DOHH2 (cell line): ENCODE measurements at regions not wholly inside any gene's neighbourhood (a gene's known extent, or its start where the extent isn't known, plus 50 kb on each side); places are given as distances from the start of the nearest gene placed in this dataset.

Source experiments
- H3F3A ChIP-seq: fragments of 200-600 bp; sonication (generic), shearing (Covaris generic); 2 replicates; pipeline ENCODE4 v1.6.0; 2016; ENCODE audit warnings: antibody characterized with exemption, mild to moderate bottlenecking; ENCODE audit not compliant: control insufficient read depth, insufficient read depth
- H3K27ac ChIP-seq: fragments of 200-600 bp; sonication (generic); 2 replicates; pipeline ENCODE4 v1.5.1; 2014; ENCODE audit warnings: low read depth, mild to moderate bottlenecking, low read length, moderate library complexity
- H3K27me3 ChIP-seq: fragments of 200-600 bp; sonication (generic); 2 replicates; pipeline ENCODE4 v1.6.1; 2014; ENCODE audit warnings: mild to moderate bottlenecking, low read length, mixed read lengths; ENCODE audit not compliant: control insufficient read depth
- H3K36me3 ChIP-seq: fragments of 200-600 bp; sonication (generic); 2 replicates; pipeline ENCODE4 v1.6.1; 2014; ENCODE audit warnings: mild to moderate bottlenecking, low read length, moderate library complexity, mixed read lengths; ENCODE audit not compliant: control insufficient read depth
- H3K4me1 ChIP-seq: fragments of 200-600 bp; sonication (generic); 2 replicates; pipeline ENCODE4 v1.6.1; 2014; ENCODE audit warnings: mild to moderate bottlenecking, low read length, mixed read lengths; ENCODE audit not compliant: control insufficient read depth
- H3K4me2 ChIP-seq: fragments of 200-600 bp; sonication (generic); 2 replicates; pipeline ENCODE4 v1.6.0; 2014; ENCODE audit warnings: mild to moderate bottlenecking, low read length, moderate library complexity
- H3K4me3 ChIP-seq: fragments of 200-600 bp; sonication (generic); 2 replicates; pipeline ENCODE4 v1.5.1; 2014; ENCODE audit warnings: mild to moderate bottlenecking, low read length, mixed read lengths
- H3K79me2 ChIP-seq: fragments of 200-600 bp; sonication (generic); 2 replicates; pipeline ENCODE4 v1.6.1; 2014; ENCODE audit warnings: mild to moderate bottlenecking, low read length, mixed read lengths; ENCODE audit not compliant: control insufficient read depth
- H3K9me2 ChIP-seq: fragments of 200-600 bp; sonication (generic); replicated peaks from 2 replicates; pipeline ENCODE4 v1.6.1; 2014; ENCODE audit warnings: mild to moderate bottlenecking, low read length, mixed read lengths; ENCODE audit not compliant: control insufficient read depth
- H3K9me3 ChIP-seq: fragments of 200-600 bp; sonication (generic); 2 replicates; pipeline ENCODE4 v1.6.1; 2014; ENCODE audit warnings: antibody characterized with exemption, low read length, mixed read lengths; ENCODE audit not compliant: control insufficient read depth, insufficient read depth
- H4K20me1 ChIP-seq: fragments of 200-600 bp; sonication (generic); 2 replicates; pipeline ENCODE4 v1.6.0; 2014; ENCODE audit warnings: low read depth, mild to moderate bottlenecking, antibody characterized with exemption, low read length, moderate library complexity; ENCODE audit not compliant: control insufficient read depth, insufficient read depth
- CTCF ChIP-seq: fragments of 200-600 bp; sonication (generic); IDR thresholded peaks from one replicate; pipeline ENCODE4 v1.5.1; 2014; ENCODE audit warnings: antibody characterized with exemption, mild to moderate bottlenecking, low read depth, low read length; ENCODE audit not compliant: poor library complexity, severe bottlenecking
- EZH2phosphoT487 ChIP-seq: fragments of 200-600 bp; sonication (generic); IDR thresholded peaks from 2 replicates; pipeline ENCODE4 v1.6.1; 2017; ENCODE audit warnings: borderline replicate concordance, mild to moderate bottlenecking, antibody characterized with exemption, low read length, moderate library complexity, mixed read lengths

- H3K4me2 ChIP-seq: no peak overlapping the region
- no peaks in the 10 kb centered on the region for H3K79me2 ChIP-seq
- H3K27ac ChIP-seq: no peak overlapping the region
- H4K20me1 ChIP-seq: no peaks in the 10 kb centered on the region
- H3K9me3 ChIP-seq: no peaks in the 10 kb centered on the region
- no peaks in the 10 kb centered on the region for H3K9me2 ChIP-seq
- H3K27me3 ChIP-seq: no peaks in the 10 kb centered on the region
- no peaks in the 10 kb centered on the region for H3K36me3 ChIP-seq
- no peaks in the 10 kb centered on the region for H3K4me1 ChIP-seq
- no peak overlapping the region for H3K4me3 ChIP-seq
- TF ChIP-seq EZH2phosphoT487 (no peak), CTCF (no peak)
- no peaks in the 10 kb centered on the region for H3F3A ChIP-seq
These were observed 117.9 kb upstream of the CFAP20DC start for GRCh38 chr3:59167756-59168155.

GRCh38 chr3:59163953-59164352, 114.1 kb upstream of the CFAP20DC start:
- no peak for TF ChIP-seq CTCF
- TF ChIP-seq EZH2phosphoT487: no peak
- H3K27me3 ChIP-seq: no peaks in the 10 kb centered on the region
- no peaks in the 10 kb centered on the region for H3F3A ChIP-seq
- H3K4me2 ChIP-seq: no peak overlapping the region
- no peaks in the 10 kb centered on the region for H3K79me2 ChIP-seq
- no peak overlapping the region for H3K27ac ChIP-seq
- no peaks in the 10 kb centered on the region for H3K9me2 ChIP-seq
- no peaks in the 10 kb centered on the region for H3K36me3 ChIP-seq
- no peaks in the 10 kb centered on the region for H4K20me1 ChIP-seq
- no peaks in the 10 kb centered on the region for H3K4me1 ChIP-seq
- H3K4me3 ChIP-seq: no peak overlapping the region
- no peaks in the 10 kb centered on the region for H3K9me3 ChIP-seq

- TF ChIP-seq EZH2phosphoT487 (no peak), CTCF (no peak)
- Histone ChIP-seq H3K79me2 (no peaks in the 10 kb centered on the region), H3K4me3 (no peak overlapping the region), H3F3A (no peaks in the 10 kb centered on the region), H3K9me3 (no peaks in the 10 kb centered on the region), H3K4me2 (no peak overlapping the region), H3K36me3 (no peaks in the 10 kb centered on the region), H4K20me1 (no peaks in the 10 kb centered on the region), H3K27me3 (no peaks in the 10 kb centered on the region), H3K4me1 (no peaks in the 10 kb centered on the region), H3K27ac (no peak overlapping the region), H3K9me2 (no peaks in the 10 kb centered on the region)
These were observed 111.2 kb upstream of the CFAP20DC start for GRCh38 chr3:59161048-59161447.
